ENCODE measurements at regions not wholly inside any gene's neighbourhood (a gene's known extent, or its start where the extent isn't known, plus 50 kb on each side); places are given as distances from the start of the nearest gene placed in this dataset.

DNA sequence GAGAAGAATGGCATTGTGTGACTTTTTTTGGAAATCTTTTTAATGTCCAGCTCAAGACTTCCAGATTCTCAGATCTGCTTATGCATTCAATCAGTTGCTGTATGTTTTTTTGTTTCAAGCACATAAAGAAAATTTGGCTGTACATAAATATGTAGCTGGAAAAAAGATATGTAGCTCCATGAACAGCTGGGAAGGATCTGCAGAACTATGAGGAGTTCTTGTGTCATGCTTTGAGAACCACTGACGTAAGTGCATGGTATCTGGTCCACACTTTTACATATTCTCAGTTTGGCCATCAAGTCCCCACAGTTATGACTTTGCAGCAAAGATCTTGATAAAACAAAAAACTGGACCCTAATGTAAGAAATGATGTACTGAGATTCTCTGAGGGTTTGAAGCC is 165.9 kb downstream of the KIT start:
- Histone ChIP-seq H3K9me3 (ENCODE audit: low read depth, low read length) (no peaks in the 10 kb centered on the region), H4K20me1 (ENCODE audit: insufficient read depth, low read length) (no peaks in the 10 kb centered on the region), H3K27me3 (ENCODE audit: insufficient read depth, low read length) (no peaks in the 10 kb centered on the region), H3K4me2 (ENCODE audit: insufficient read depth, low read length) (no peak overlapping the region), H3K4me3 (ENCODE audit: insufficient read depth, low read length) (no peak overlapping the region), H3K27ac (ENCODE audit: low read depth, low read length) (no peak overlapping the region), H2AFZ (ENCODE audit: low read length) (no peak overlapping the region), H3K4me1 (ENCODE audit: insufficient read depth, low read length) (no peaks in the 10 kb centered on the region), H3K36me3 (ENCODE audit: insufficient read depth, low read length) (no peaks in the 10 kb centered on the region), H3K79me2 (ENCODE audit: insufficient read depth, low read length) (no peaks in the 10 kb centered on the region)
- TF ChIP-seq, protein P1, sequence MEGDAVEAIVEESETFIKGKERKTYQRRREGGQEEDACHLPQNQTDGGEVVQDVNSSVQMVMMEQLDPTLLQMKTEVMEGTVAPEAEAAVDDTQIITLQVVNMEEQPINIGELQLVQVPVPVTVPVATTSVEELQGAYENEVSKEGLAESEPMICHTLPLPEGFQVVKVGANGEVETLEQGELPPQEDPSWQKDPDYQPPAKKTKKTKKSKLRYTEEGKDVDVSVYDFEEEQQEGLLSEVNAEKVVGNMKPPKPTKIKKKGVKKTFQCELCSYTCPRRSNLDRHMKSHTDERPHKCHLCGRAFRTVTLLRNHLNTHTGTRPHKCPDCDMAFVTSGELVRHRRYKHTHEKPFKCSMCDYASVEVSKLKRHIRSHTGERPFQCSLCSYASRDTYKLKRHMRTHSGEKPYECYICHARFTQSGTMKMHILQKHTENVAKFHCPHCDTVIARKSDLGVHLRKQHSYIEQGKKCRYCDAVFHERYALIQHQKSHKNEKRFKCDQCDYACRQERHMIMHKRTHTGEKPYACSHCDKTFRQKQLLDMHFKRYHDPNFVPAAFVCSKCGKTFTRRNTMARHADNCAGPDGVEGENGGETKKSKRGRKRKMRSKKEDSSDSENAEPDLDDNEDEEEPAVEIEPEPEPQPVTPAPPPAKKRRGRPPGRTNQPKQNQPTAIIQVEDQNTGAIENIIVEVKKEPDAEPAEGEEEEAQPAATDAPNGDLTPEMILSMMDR (IDR thresholded peaks at IDR 0.05; ENCODE audit: extremely low read depth, low read depth, low read length): no peak
- DNase-seq (ENCODE audit: insufficient read length, low spot score, missing footprints): no peak

DNA sequence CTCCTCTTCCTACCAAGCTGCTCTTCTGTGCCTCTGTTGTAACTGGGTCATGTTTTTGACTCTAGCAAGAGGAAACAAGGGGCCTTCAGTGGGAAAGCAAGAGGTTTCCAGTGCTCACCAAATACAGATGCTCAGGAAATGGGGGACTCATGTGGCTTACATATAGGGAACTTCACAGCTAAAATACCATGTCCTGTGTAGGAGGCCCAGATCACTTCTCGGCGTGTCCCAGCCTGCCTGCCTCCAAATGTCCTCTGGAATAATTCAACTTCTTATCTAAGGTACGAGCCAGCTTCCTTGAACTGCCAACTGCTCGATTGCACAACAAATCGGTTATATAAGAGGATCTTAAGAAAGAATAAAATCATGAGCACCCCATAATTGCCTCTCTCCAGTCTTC is 161.3 kb downstream of the KIT start:
- no peaks in the 10 kb centered on the region for H4K20me1 ChIP-seq (ENCODE audit: insufficient read depth, low read length)
- TF ChIP-seq, protein P1 (IDR thresholded peaks at IDR 0.05; ENCODE audit: extremely low read depth, low read depth, low read length): no peak
- H3K36me3 ChIP-seq (ENCODE audit: insufficient read depth, low read length): no peaks in the 10 kb centered on the region
- no peak overlapping the region for H3K4me3 ChIP-seq (ENCODE audit: insufficient read depth, low read length)
- no peaks in the 10 kb centered on the region for H3K4me1 ChIP-seq (ENCODE audit: insufficient read depth, low read length)
- no peak overlapping the region for H3K27ac ChIP-seq (ENCODE audit: low read depth, low read length)
- no peak overlapping the region for H2AFZ ChIP-seq (ENCODE audit: low read length)
- H3K4me2 ChIP-seq (ENCODE audit: insufficient read depth, low read length): no peak overlapping the region
- DNase-seq (ENCODE audit: insufficient read length, low spot score, missing footprints): no peak
- H3K9me3 ChIP-seq (ENCODE audit: low read depth, low read length): no peaks in the 10 kb centered on the region
- no peaks in the 10 kb centered on the region for H3K79me2 ChIP-seq (ENCODE audit: insufficient read depth, low read length)
- no peaks in the 10 kb centered on the region for H3K27me3 ChIP-seq (ENCODE audit: insufficient read depth, low read length)

- DNase-seq (ENCODE audit: insufficient read length, low spot score, missing footprints): no peak
- no peak overlapping the region for H3K27ac ChIP-seq (ENCODE audit: low read depth, low read length)
Measured at GRCh38 chr4:54818481-54818880, 160.7 kb downstream of the KIT start.

GRCh38 chr4:54813674-54814073 is 155.9 kb downstream of the KIT start:
- no peak for DNase-seq (ENCODE audit: insufficient read length, low spot score, missing footprints)
- Histone ChIP-seq H3K36me3 (ENCODE audit: insufficient read depth, low read length) (no peaks in the 10 kb centered on the region), H3K9me3 (ENCODE audit: low read depth, low read length) (no peaks in the 10 kb centered on the region)

More at GRCh38 chr4:54818481-54818880, 160.7 kb downstream of the KIT start:
- H3K9me3 ChIP-seq (ENCODE audit: low read depth, low read length): no peaks in the 10 kb centered on the region
- no peaks in the 10 kb centered on the region for H3K4me1 ChIP-seq (ENCODE audit: insufficient read depth, low read length)
- H4K20me1 ChIP-seq (ENCODE audit: insufficient read depth, low read length): no peaks in the 10 kb centered on the region
- H3K4me3 ChIP-seq (ENCODE audit: insufficient read depth, low read length): no peak overlapping the region
- TF ChIP-seq, protein P1 (IDR thresholded peaks at IDR 0.05; ENCODE audit: extremely low read depth, low read depth, low read length): no peak
- no peak overlapping the region for H3K4me2 ChIP-seq (ENCODE audit: insufficient read depth, low read length)
- H3K27me3 ChIP-seq (ENCODE audit: insufficient read depth, low read length): no peaks in the 10 kb centered on the region
- no peaks in the 10 kb centered on the region for H3K79me2 ChIP-seq (ENCODE audit: insufficient read depth, low read length)
- no peak overlapping the region for H2AFZ ChIP-seq (ENCODE audit: low read length)
- no peaks in the 10 kb centered on the region for H3K36me3 ChIP-seq (ENCODE audit: insufficient read depth, low read length)

More at GRCh38 chr4:54813674-54814073, 155.9 kb downstream of the KIT start:
- TF ChIP-seq, protein P1 (IDR thresholded peaks at IDR 0.05; ENCODE audit: extremely low read depth, low read depth, low read length): no peak
- Histone ChIP-seq H3K79me2 (ENCODE audit: insufficient read depth, low read length) (no peaks in the 10 kb centered on the region), H2AFZ (ENCODE audit: low read length) (no peak overlapping the region), H3K4me1 (ENCODE audit: insufficient read depth, low read length) (no peaks in the 10 kb centered on the region), H3K27ac (ENCODE audit: low read depth, low read length) (no peak overlapping the region), H3K4me3 (ENCODE audit: insufficient read depth, low read length) (no peak overlapping the region), H4K20me1 (ENCODE audit: insufficient read depth, low read length) (no peaks in the 10 kb centered on the region), H3K27me3 (ENCODE audit: insufficient read depth, low read length) (no peaks in the 10 kb centered on the region), H3K4me2 (ENCODE audit: insufficient read depth, low read length) (no peak overlapping the region)

Measured in osteoblast (primary cell).